ENCODE measurements at regions not wholly inside any gene's neighbourhood (a gene's known extent, or its start where the extent isn't known, plus 50 kb on each side); places are given as distances from the start of the nearest gene placed in this dataset.

- TF ChIP-seq CTCF (IDR thresholded peaks at IDR 0.05; ENCODE audit: insufficient read depth, low read length), result no peak
- TF ChIP-seq POLR2AphosphoS5 (IDR thresholded peaks at IDR 0.05; ENCODE audit: low read depth), result no peak
- TF ChIP-seq GABPA (IDR thresholded peaks at IDR 0.05; ENCODE audit: low read depth), result no peak
Measured at GRCh38 chr3:81888914-81889557, 127.6 kb upstream of the GBE1 start.

All from HL-60 (cell line).